GM12878 (cell line): ENCODE measurements at regions not wholly inside any gene's neighbourhood (a gene's known extent, or its start where the extent isn't known, plus 50 kb on each side); places are given as distances from the start of the nearest gene placed in this dataset.

ENCODE experiments used
- ATAC-seq: fragments of 200-7000 bp; cut with Tn5 transposase; 3 replicates; pipeline ENCODE4 v1.9.1; 2020; ENCODE audit warnings: mild to moderate bottlenecking, moderate library complexity
- BruUV-seq: library from RNA; stranded (reverse); fragments of 400-500 nt; replicated peaks from 2 replicates; lab custom pipeline; 2021; lab: Mats Ljungman, UMichigan
- CTCF ChIA-PET: fragments of 300-600 bp; sonication (Branson Sonifier 250); formaldehyde crosslinking; extraction: SDS; loops from one replicate; lab custom pipeline; 2021; ENCODE audit warnings: inconsistent platforms; lab: Yijun Ruan, JAX
- POLR2A ChIA-PET: fragments of 350-600 bp; formaldehyde crosslinking; extraction: SDS; loops from one replicate; lab custom pipeline; 2021; ENCODE audit warnings: inconsistent platforms; lab: Charles Lee
- RAD21 ChIA-PET: fragments of 300-600 bp; sonication (Branson Sonifier 250); formaldehyde crosslinking; loops from one replicate; lab custom pipeline; 2023; ENCODE audit warnings: antibody characterized with exemption; ENCODE audit not compliant: unreplicated experiment; lab: Charles Lee
- SMC1A ChIA-PET: fragments of 300-600 bp; sonication (Branson Sonifier 250); formaldehyde crosslinking; loops from one replicate; lab custom pipeline; 2023; ENCODE audit not compliant: unreplicated experiment, uncharacterized antibody; lab: Charles Lee
- DNase-seq: peaks from one replicate; pipeline ENCODE4 v3.0.0-alpha.2; 2011; ENCODE audit warnings: low read depth, low spot score
- FAIRE-seq: peaks from 3 replicates; lab custom pipeline; 2011; peaks lifted over from hg19 to GRCh38; lab: Jason Lieb, UNC
- H2AFZ ChIP-seq: 2 replicates; pipeline ENCODE4 v1.6.0; 2011; ENCODE audit warnings: low read depth, low read length, control low read depth; ENCODE audit not compliant: control insufficient read depth
- H3K27ac ChIP-seq: 2 replicates; pipeline ENCODE4 v1.5.1; 2011; ENCODE audit warnings: control low read depth; ENCODE audit not compliant: control insufficient read depth, insufficient read depth
- H3K27me3 ChIP-seq, 2 experiments: replicated peaks in 1 of 2; 2 replicates each; pipeline versions ENCODE4 v1.6.0 to v1.6.1; 2011; ENCODE audit warnings: low read length in 1 of 2; ENCODE audit not compliant: control insufficient read depth in 2 of 2, insufficient read depth in 2 of 2
- H3K36me3 ChIP-seq, 2 experiments: 2 replicates each; pipeline ENCODE4 v1.5.1; 2011; ENCODE audit warnings: low read length in 1 of 2; ENCODE audit not compliant: control insufficient read depth in 2 of 2, insufficient read depth in 2 of 2
- H3K4me1 ChIP-seq: 2 replicates; pipeline ENCODE4 v1.6.1; 2011; ENCODE audit warnings: mild to moderate bottlenecking, low read length, moderate library complexity, mixed read lengths; ENCODE audit not compliant: control insufficient read depth, insufficient read depth
- H3K4me2 ChIP-seq: 2 replicates; pipeline ENCODE4 v1.6.0; 2011; ENCODE audit warnings: control low read depth; ENCODE audit not compliant: control insufficient read depth, insufficient read depth
- H3K4me3 ChIP-seq: fragments of 200-600 bp; sonication (generic); 2 replicates; pipeline ENCODE4 v1.5.1; 2016
- H3K79me2 ChIP-seq: 2 replicates; pipeline ENCODE4 v1.6.0; 2011; ENCODE audit warnings: low read length; ENCODE audit not compliant: control insufficient read depth, insufficient read depth
- H3K9ac ChIP-seq: 2 replicates; pipeline ENCODE4 v1.8.0; 2011; ENCODE audit warnings: low read length, control low read depth, mixed read lengths; ENCODE audit not compliant: control insufficient read depth, insufficient read depth
- H3K9me3 ChIP-seq: replicated peaks from 3 replicates; pipeline ENCODE4 v1.5.1; 2011; ENCODE audit warnings: mild to moderate bottlenecking, low read length; ENCODE audit not compliant: control insufficient read depth, insufficient read depth
- H4K20me1 ChIP-seq: 2 replicates; pipeline ENCODE4 v1.6.0; 2011; ENCODE audit not compliant: control insufficient read depth, insufficient read depth
- CEBPB ChIP-seq, 2 experiments: fragments of 150-350 bp in 1 of 2; IDR thresholded peaks; 2 replicates each; pipeline ENCODE4 v1.6.1; 2012 to 2014; ENCODE audit warnings: low read depth in 2 of 2, low read length in 2 of 2, borderline replicate concordance in 1 of 2, inconsistent platforms in 1 of 2
- DPF2 ChIP-seq: fragments of 450-650 bp; IDR thresholded peaks from 2 replicates; pipeline ENCODE4 v1.6.1; 2017; ENCODE audit warnings: mild to moderate bottlenecking
- EED ChIP-seq: sonication (generic); IDR thresholded peaks from 2 replicates; pipeline ENCODE4 v1.6.1; 2016; ENCODE audit warnings: antibody characterized with exemption, low read depth
- GABPA ChIP-seq: IDR thresholded peaks from 2 replicates; pipeline ENCODE4 v1.6.1; 2014; ENCODE audit warnings: antibody characterized with exemption, low read depth, mild to moderate bottlenecking, inconsistent platforms
- HDAC2 ChIP-seq: fragments of 200-600 bp; sonication (generic); IDR thresholded peaks from 2 replicates; pipeline ENCODE4 v1.6.1; 2017
- HDGF ChIP-seq: fragments of 450-650 bp; IDR thresholded peaks from 2 replicates; pipeline ENCODE4 v1.6.1; 2016; ENCODE audit warnings: antibody characterized with exemption
- IKZF2 ChIP-seq, 2 experiments: fragments of 450-650 bp; IDR thresholded peaks; 2 replicates each; pipeline ENCODE4 v1.6.1; 2017; ENCODE audit warnings: mild to moderate bottlenecking in 2 of 2, moderate library complexity in 2 of 2
- MYC ChIP-seq: IDR thresholded peaks from 2 replicates; pipeline ENCODE4 v1.6.1; 2011; ENCODE audit warnings: mild to moderate bottlenecking, low read length, moderate library complexity, inconsistent platforms; ENCODE audit not compliant: insufficient read depth, insufficient replicate concordance, insufficient read length, severe bottlenecking
- NFYB ChIP-seq: IDR thresholded peaks from 2 replicates; pipeline ENCODE4 v1.6.1; 2011; ENCODE audit warnings: low read depth, mild to moderate bottlenecking, low read length, improper control_type of control experiment, moderate library complexity; ENCODE audit not compliant: insufficient read depth
- PBX3 ChIP-seq: IDR thresholded peaks from 2 replicates; pipeline ENCODE4 v1.6.1; 2011; ENCODE audit warnings: mild to moderate bottlenecking, low read depth, low read length, moderate library complexity; ENCODE audit not compliant: insufficient replicate concordance
- RAD21 ChIP-seq: IDR thresholded peaks from 2 replicates; pipeline ENCODE4 v1.6.1; 2011; ENCODE audit warnings: mild to moderate bottlenecking, low read depth, low read length, moderate library complexity; ENCODE audit not compliant: insufficient read depth
- RAD51 ChIP-seq: fragments of 450-650 bp; IDR thresholded peaks from 2 replicates; pipeline ENCODE4 v1.6.1; 2016; ENCODE audit warnings: moderate library complexity, mild to moderate bottlenecking, inconsistent platforms
- RUNX3 ChIP-seq: IDR thresholded peaks from 2 replicates; pipeline ENCODE4 v1.6.1; 2012; ENCODE audit warnings: low read length, inconsistent platforms
- SMAD5 ChIP-seq: IDR thresholded peaks from 2 replicates; pipeline ENCODE4 v1.6.1; 2016; ENCODE audit warnings: antibody characterized with exemption, low read depth
- SPI1 ChIP-seq: IDR thresholded peaks from 2 replicates; pipeline ENCODE4 v1.6.1; 2011; ENCODE audit warnings: low read depth, mild to moderate bottlenecking, low read length, moderate library complexity, borderline replicate concordance; ENCODE audit not compliant: insufficient read depth
- STAT1 ChIP-seq: fragments of 450-650 bp; conservative IDR thresholded peaks from 2 replicates; pipeline ENCODE4 v1.6.1; 2014; ENCODE audit warnings: antibody characterized with exemption, mild to moderate bottlenecking
- TBL1XR1 ChIP-seq: IDR thresholded peaks from 2 replicates; pipeline ENCODE4 v1.6.1; 2012; ENCODE audit warnings: low read depth, low read length, improper control_type of control experiment
- USF1 ChIP-seq: IDR thresholded peaks from 2 replicates; pipeline ENCODE4 v1.6.1; 2011; ENCODE audit warnings: borderline replicate concordance, low read depth, mild to moderate bottlenecking, moderate library complexity, mixed read lengths, low read length; ENCODE audit not compliant: insufficient read depth; ENCODE audit errors: extremely low read length
- YBX1 ChIP-seq: fragments of 450-650 bp; IDR thresholded peaks from 2 replicates; pipeline ENCODE4 v1.6.1; 2016; ENCODE audit warnings: antibody characterized with exemption
- WGBS: methylation state at CpG from one replicate; pipeline ENCODE4 v1.1.6; 2016; ENCODE audit warnings: low lambda C conversion rate; ENCODE audit not compliant: insufficient replicate concordance, insufficient coverage; ENCODE audit errors: missing lambda C conversion rate; 5-methylcytosine and 5-hydroxymethylcytosine counted together
- in situ Hi-C: fragments of 300-500 bp; cut with MboI; formaldehyde crosslinking; loops from 9 replicates; pipeline ENCODE4 v1.14.3; 2018; ENCODE audit warnings: mixed read lengths
- intact Hi-C: fragments of 100-400 bp; cut with micrococcal nuclease; formaldehyde crosslinking; loops from one replicate; pipeline ENCODE4 v1.14.2; 2022; ENCODE audit not compliant: unreplicated experiment

GRCh38 chr7:136087881-136088280 lies 110.7 kb upstream of the MTPN start:
- no TSS peak for BruUV-seq
- ChIA-PET SMC1A (no interaction called here), POLR2A (no interaction called here)
- H3K79me2 ChIP-seq: no peaks in the 10 kb centered on the region
- no peaks in the 10 kb centered on the region; the same call in 2 of the 3 replicates for H3K9me3 ChIP-seq
- FAIRE-seq: no peak
- 29% methylated on average over 1 of the region's 1 CpG for WGBS
- H3K9ac ChIP-seq: no peak overlapping the region
- intact Hi-C loops: no loop called here
- no peaks in the 10 kb centered on the region for H4K20me1 ChIP-seq
- no peak overlapping the region for H3K4me3 ChIP-seq
- TF ChIP-seq HDGF: no peak
- TF ChIP-seq DPF2: no peak
- no peak for TF ChIP-seq CEBPB (IDR thresholded peaks at IDR 0.05; ENCODE audit: borderline replicate concordance in 1 of 2, low read depth in 2 of 2, low read length in 2 of 2)
- TF ChIP-seq STAT1: no peak
- no peak for TF ChIP-seq HDAC2
- TF ChIP-seq GABPA: no peak
- no peak for TF ChIP-seq IKZF2 (IDR thresholded peaks at IDR 0.05)
- TF ChIP-seq RAD21: no peak
- TF ChIP-seq, all 136 proteins: peak for 0
- ChIA-PET RAD21 (no interaction called here), CTCF (interaction anchor here (1.1 kb wide), 1 partner anchor 28 kb away, joined by 4 read pairs; no protein-coding TSS in a partner anchor)
- in situ Hi-C loops: no loop called here
- H3K27me3 ChIP-seq: no peaks in the 10 kb centered on the region
- no peak for DNase-seq
- no peaks in the 10 kb centered on the region for H3K36me3 ChIP-seq
- no peak for ATAC-seq
- no peak overlapping the region for H2AFZ ChIP-seq
- no peak overlapping the region for H3K27ac ChIP-seq
- H3K4me1 ChIP-seq: no peaks in the 10 kb centered on the region
- no peak overlapping the region for H3K4me2 ChIP-seq

GRCh38 chr7:136086712-136087111 lies 109.6 kb upstream of the MTPN start:
- intact Hi-C loops: no loop called here
- Histone ChIP-seq H3K27me3 (no peaks in the 10 kb centered on the region), H3K9ac (no peak overlapping the region), H4K20me1 (no peaks in the 10 kb centered on the region), H3K9me3 (no peaks in the 10 kb centered on the region), H3K4me2 (no peak overlapping the region), H2AFZ (no peak overlapping the region), H3K4me3 (no peak overlapping the region), H3K4me1 (no peaks in the 10 kb centered on the region), H3K27ac (no peak overlapping the region), H3K79me2 (no peaks in the 10 kb centered on the region), H3K36me3 (no peaks in the 10 kb centered on the region)
- DNase-seq (peak; percentile 30), FAIRE-seq (peak; percentile 57), ATAC-seq (peak; percentile 100)
- in situ Hi-C loops: no loop called here
- no TSS peak for BruUV-seq
- POLR2A ChIA-PET: no interaction called here
- WGBS: 34% methylated on average over 3 of the region's 3 CpGs
- RAD21 ChIA-PET: no interaction called here
- SMC1A ChIA-PET: no interaction called here
- CTCF ChIA-PET: interaction anchor here (1.0 kb wide), 1 partner anchor 11 kb away, joined by 3 read pairs; no protein-coding TSS in a partner anchor
- no peak for TF ChIP-seq SMAD5
- peak; percentile 39; the same call in 1 of the 2 replicates for TF ChIP-seq SPI1
- peak; percentile 81 for TF ChIP-seq RAD51
- TF ChIP-seq NFYB: peak; percentile 77
- no peak for TF ChIP-seq RUNX3
- TF ChIP-seq EED: no peak
- TF ChIP-seq MYC: no peak
- no peak for TF ChIP-seq TBL1XR1
- TF ChIP-seq DPF2: no peak
- peak; percentile 55 for TF ChIP-seq USF1
- TF ChIP-seq PBX3: no peak
- TF ChIP-seq YBX1: no peak
